PFSK-1 (cell line): ENCODE measurements at regions not wholly inside any gene's neighbourhood (a gene's known extent, or its start where the extent isn't known, plus 50 kb on each side); places are given as distances from the start of the nearest gene placed in this dataset.

Source experiments
- FOXP2 ChIP-seq: optimal IDR thresholded peaks from 2 replicates; pipeline ENCODE3; 2011; ENCODE audit warnings: borderline replicate concordance, control low read depth, inconsistent platforms; ENCODE audit not compliant: insufficient read depth; ENCODE audit errors: extremely low read length, extremely low read depth
- POLR2AphosphoS5 ChIP-seq: IDR thresholded peaks from 2 replicates; pipeline ENCODE4 v1.6.1; 2012; ENCODE audit warnings: low read depth, mild to moderate bottlenecking, control low read depth, low read length, moderate library complexity
- SIN3A ChIP-seq: IDR thresholded peaks from 2 replicates; pipeline ENCODE4 v1.6.1; 2012; ENCODE audit warnings: mild to moderate bottlenecking, low read length, moderate library complexity, borderline replicate concordance; ENCODE audit not compliant: insufficient read depth
- TAF1 ChIP-seq: IDR thresholded peaks from 2 replicates; pipeline ENCODE4 v1.6.1; 2012; ENCODE audit warnings: low read length, control low read depth, borderline replicate concordance; ENCODE audit not compliant: insufficient read depth
- TF ChIP-seq, protein P1 (sequence below), 2 experiments: IDR thresholded peaks; 2 replicates each; pipeline versions ENCODE4 v1.6.1 to v1.8.0; 2011 to 2012; ENCODE audit warnings: low read depth in 2 of 2, low read length in 2 of 2, control low read depth in 1 of 2, inconsistent platforms in 1 of 2, mild to moderate bottlenecking in 1 of 2, moderate library complexity in 1 of 2; ENCODE audit not compliant: insufficient read depth in 1 of 2

DNA sequence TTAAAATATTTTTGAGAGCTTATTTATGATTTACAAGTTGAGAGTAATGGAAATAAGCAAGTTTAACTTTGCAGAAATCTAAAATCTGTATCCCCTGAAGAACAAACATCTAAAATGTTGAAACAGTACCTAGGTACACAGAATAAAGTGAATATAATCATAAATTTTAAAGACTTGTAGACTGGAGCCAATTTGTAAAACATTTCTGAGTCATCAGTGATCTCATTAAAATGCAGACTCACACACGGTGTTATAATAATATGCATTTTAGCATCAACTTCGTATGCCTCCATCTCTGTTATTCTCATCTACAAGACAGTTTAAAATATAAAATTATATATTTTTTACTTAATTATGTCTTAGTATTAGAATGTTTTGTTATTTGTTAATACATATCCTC lies 399.5 kb upstream of the GOLIM4 start:
- TF ChIP-seq, protein P1, sequence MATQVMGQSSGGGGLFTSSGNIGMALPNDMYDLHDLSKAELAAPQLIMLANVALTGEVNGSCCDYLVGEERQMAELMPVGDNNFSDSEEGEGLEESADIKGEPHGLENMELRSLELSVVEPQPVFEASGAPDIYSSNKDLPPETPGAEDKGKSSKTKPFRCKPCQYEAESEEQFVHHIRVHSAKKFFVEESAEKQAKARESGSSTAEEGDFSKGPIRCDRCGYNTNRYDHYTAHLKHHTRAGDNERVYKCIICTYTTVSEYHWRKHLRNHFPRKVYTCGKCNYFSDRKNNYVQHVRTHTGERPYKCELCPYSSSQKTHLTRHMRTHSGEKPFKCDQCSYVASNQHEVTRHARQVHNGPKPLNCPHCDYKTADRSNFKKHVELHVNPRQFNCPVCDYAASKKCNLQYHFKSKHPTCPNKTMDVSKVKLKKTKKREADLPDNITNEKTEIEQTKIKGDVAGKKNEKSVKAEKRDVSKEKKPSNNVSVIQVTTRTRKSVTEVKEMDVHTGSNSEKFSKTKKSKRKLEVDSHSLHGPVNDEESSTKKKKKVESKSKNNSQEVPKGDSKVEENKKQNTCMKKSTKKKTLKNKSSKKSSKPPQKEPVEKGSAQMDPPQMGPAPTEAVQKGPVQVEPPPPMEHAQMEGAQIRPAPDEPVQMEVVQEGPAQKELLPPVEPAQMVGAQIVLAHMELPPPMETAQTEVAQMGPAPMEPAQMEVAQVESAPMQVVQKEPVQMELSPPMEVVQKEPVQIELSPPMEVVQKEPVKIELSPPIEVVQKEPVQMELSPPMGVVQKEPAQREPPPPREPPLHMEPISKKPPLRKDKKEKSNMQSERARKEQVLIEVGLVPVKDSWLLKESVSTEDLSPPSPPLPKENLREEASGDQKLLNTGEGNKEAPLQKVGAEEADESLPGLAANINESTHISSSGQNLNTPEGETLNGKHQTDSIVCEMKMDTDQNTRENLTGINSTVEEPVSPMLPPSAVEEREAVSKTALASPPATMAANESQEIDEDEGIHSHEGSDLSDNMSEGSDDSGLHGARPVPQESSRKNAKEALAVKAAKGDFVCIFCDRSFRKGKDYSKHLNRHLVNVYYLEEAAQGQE (IDR thresholded peaks at IDR 0.05; ENCODE audit: insufficient read depth in 1 of 2, low read depth in 2 of 2, low read length in 2 of 2), result no peak
- TF ChIP-seq TAF1 (no peak), SIN3A (no peak), FOXP2 (no peak), POLR2AphosphoS5 (no peak)

DNA sequence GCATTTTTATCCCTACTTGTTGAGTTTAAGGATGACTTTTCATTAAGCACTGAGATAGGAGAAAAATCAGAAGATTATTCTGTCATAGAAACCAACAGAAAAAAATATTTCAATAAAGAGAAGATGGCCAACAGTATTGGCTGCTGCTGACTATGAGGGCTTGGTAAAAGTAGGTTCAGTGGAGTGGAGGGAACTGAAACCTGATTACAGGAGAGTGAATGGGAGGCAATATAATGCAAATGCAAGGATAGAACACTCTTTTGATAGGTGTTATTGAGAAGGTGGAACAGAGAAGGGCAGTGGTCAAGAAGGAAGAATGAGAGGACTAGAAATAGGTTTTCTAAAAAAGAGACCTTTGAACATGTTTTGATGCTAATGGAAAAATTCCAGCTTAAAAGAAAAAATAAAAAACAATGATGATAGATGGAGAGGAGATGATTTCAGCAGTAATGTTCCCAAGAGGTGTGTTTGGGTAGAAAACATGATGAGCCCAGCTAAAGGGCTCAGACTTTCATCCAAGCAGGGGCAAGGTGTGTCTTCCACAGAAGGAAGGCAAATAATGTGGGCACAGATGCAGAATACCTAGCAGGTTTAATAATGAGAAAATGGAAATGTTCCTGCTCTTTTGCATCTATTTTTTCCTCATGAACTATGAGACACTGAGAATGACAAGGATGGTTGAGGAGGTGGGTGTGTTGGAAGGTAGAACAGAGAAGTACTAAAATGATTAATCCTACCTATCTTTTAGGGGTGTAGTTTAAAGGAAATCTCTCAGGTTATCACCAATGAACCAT lies 397.9 kb upstream of the GOLIM4 start:
- TF ChIP-seq FOXP2 (no peak), TAF1 (no peak), POLR2AphosphoS5 (no peak), SIN3A (no peak)
- TF ChIP-seq, protein P1 (IDR thresholded peaks at IDR 0.05; ENCODE audit: insufficient read depth in 1 of 2, low read depth in 2 of 2, low read length in 2 of 2), result no peak

DNA sequence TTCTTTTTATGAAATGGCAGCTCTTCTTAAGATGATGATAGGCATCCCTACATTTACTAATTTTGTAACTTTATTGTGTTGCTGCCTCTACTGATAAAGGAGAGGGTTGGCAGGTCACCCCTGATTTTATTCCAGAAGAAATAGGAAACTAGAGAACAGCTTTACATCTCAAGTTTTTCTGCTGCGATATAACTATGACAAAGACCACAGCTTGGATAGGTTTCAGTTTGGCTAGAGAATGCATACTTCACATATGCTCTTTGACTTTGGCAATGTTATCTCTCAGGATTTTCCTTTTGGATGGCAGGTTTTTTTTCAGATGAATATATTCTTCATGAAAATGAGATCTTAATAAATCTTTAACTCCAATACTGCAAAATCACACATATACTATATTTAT lies 395.3 kb upstream of the GOLIM4 start:
- no peak for TF ChIP-seq FOXP2
- TF ChIP-seq POLR2AphosphoS5, result no peak
- no peak for TF ChIP-seq TAF1
- TF ChIP-seq, protein P1 (IDR thresholded peaks at IDR 0.05; ENCODE audit: insufficient read depth in 1 of 2, low read depth in 2 of 2, low read length in 2 of 2), result no peak
- no peak for TF ChIP-seq SIN3A

DNA sequence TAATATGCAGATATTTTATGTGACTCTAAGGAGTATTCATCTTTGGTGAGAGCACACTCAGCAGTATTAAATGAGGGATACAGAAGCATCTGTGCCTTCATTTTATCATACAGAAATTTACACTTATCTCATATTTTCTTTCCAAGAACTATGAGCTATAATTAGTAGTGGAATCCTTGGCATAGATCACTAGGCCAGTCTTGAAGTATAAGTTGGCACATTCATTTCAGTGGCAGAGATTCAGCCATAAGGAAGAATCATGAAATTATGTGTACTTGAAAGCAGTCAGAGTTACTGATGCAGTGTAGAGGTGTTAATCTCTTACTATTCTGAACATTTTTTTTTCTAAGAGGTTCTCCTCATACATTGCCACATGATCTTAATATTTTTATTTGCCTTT lies 393.6 kb upstream of the GOLIM4 start:
- TF ChIP-seq TAF1, result no peak
- no peak for TF ChIP-seq SIN3A
- TF ChIP-seq POLR2AphosphoS5, result no peak
- TF ChIP-seq, protein P1 (IDR thresholded peaks at IDR 0.05; ENCODE audit: insufficient read depth in 1 of 2, low read depth in 2 of 2, low read length in 2 of 2), result no peak
- no peak for TF ChIP-seq FOXP2

DNA sequence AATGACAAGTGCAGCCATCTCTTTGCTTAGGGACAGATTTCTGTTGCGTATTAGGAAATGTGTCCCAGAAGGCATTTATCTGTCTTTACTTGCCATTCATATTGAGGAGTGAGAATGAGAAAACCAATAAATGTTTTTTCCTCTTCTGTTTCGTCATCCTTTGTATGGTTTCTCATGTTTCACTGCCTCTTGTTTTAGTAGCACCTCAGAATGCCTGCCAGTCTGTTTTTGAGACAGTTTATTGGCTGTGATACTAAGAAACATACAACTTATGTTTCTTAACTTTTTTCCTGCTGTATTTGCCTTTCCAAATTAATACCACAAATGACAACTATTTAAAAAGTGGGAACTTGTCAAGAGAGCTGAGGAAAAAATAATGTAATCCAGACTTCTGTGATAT lies 390.2 kb upstream of the GOLIM4 start:
- TF ChIP-seq SIN3A (no peak), FOXP2 (no peak), TAF1 (no peak), POLR2AphosphoS5 (no peak)
- TF ChIP-seq, protein P1 (IDR thresholded peaks at IDR 0.05; ENCODE audit: insufficient read depth in 1 of 2, low read depth in 2 of 2, low read length in 2 of 2), result no peak
